Heart left ventricle (tissue), 16 donors: ENCODE measurements at regions not wholly inside any gene's neighbourhood (a gene's known extent, or its start where the extent isn't known, plus 50 kb on each side); places are given as distances from the start of the nearest gene placed in this dataset.

Source experiments
- ATAC-seq, 4 donors: fragments of 200-7000 bp; cut with Tn5 transposase; one replicate each; pipeline ENCODE4 v1.9.1; 2020 to 2022; ENCODE audit warnings: moderate library complexity in 4 of 4, mild to moderate bottlenecking in 3 of 4, moderate number of reproducible peaks in 1 of 4
- DNase-seq, 5 donors: peaks; one replicate each; pipeline ENCODE4 v3.0.0-alpha.2; 2020
- H3K27ac ChIP-seq, 12 donors: fragments of 200-600 bp; sonication (generic) in 4 of 12; one replicate each; pipeline versions ENCODE4 v1.5.0 to v1.8.0; 2016 to 2022; ENCODE audit warnings: mild to moderate bottlenecking in 2 of 12
- H3K27me3 ChIP-seq, 9 donors: fragments of 200-600 bp; sonication (generic) in 2 of 9; one replicate each; pipeline versions ENCODE4 v1.5.1 to v1.8.0; 2016 to 2022; ENCODE audit warnings: mild to moderate bottlenecking in 3 of 9
- H3K36me3 ChIP-seq, 9 donors: fragments of 200-600 bp; sonication (generic) in 2 of 9; one replicate each; pipeline versions ENCODE4 v1.5.0 to v1.8.0; 2018 to 2022; ENCODE audit warnings: mild to moderate bottlenecking in 2 of 9
- H3K4me1 ChIP-seq, 12 donors: fragments of 200-600 bp; sonication (generic) in 4 of 12; one replicate each; pipeline versions ENCODE4 v1.5.0 to v1.8.0; 2016 to 2022; ENCODE audit warnings: mild to moderate bottlenecking in 3 of 12
- H3K4me3 ChIP-seq, 12 donors: fragments of 200-600 bp; sonication (generic) in 4 of 12; one replicate each; pipeline versions ENCODE4 v1.5.0 to v1.8.0; 2017 to 2022; ENCODE audit warnings: mild to moderate bottlenecking in 9 of 12, moderate library complexity in 4 of 12
- H3K9me3 ChIP-seq, 12 donors: fragments of 200-600 bp; sonication (generic) in 4 of 12; one replicate each; pipeline versions ENCODE4 v1.5.0 to v1.8.0; 2016 to 2022; ENCODE audit warnings: mild to moderate bottlenecking in 1 of 12
- CTCF ChIP-seq, 12 donors: fragments of 200-600 bp; sonication (generic) in 4 of 12; IDR thresholded peaks; one replicate each; pipeline versions ENCODE4 v1.5.0 to v1.8.0; 2018 to 2022; ENCODE audit warnings: antibody characterized with exemption in 12 of 12, mild to moderate bottlenecking in 5 of 12
- POLR2A ChIP-seq, 2 donors: fragments of 450-650 bp; IDR thresholded peaks; one replicate each; pipeline ENCODE4 v1.6.1; 2017; ENCODE audit warnings: antibody characterized with exemption in 2 of 2, mild to moderate bottlenecking in 2 of 2, moderate library complexity in 2 of 2
- WGBS, 4 donors: extraction: QIAGEN DNeasy Blood & Tissue Kit in 2 of 4; methylation state at CpG; one replicate each; pipeline versions ENCODE4 v1.1.5 to v1.1.7; 2013 to 2018; 5-methylcytosine and 5-hydroxymethylcytosine counted together
- intact Hi-C, 10 donors: fragments of 100-400 bp; cut with DNase I; formaldehyde crosslinking; loops; one replicate each; pipeline versions ENCODE4 v1.11.1 to v1.14.2; 2022
- donor health status: ischemic (EF 13 %, LVEDD 7.1; RV severe dilation, severe dysfunction).
- donor health status: healthy with polysubstance abuse.
- donor health status: DM: no; HTN: yes; CAD: no.
- donor health status: DM: no; HTN: no; CAD: no.
- donor health status: ischemic (EF 25% LVEDD 6.9; RV normal size, moderate dysfunction).
- donor health status: ischemic (EF 25% LVEDD 5.7; RV mildly dilated, moderate dysfunction).
- donor health status: healthy.
- donor health status: DM: yes; HTN: yes; CAD: no.
- donor health status: ischemic (EF 35%, LVEDD 5.7; RV mildly dilated, moderate dysfunction).
- donor health status: nonischemic (EF 11% LVEDD 7.7; RV severe dilation, severe dysfunction).
- donor health status: DM: yes; HTN: yes; CAD: no.
- donor health status: PGD.
- donor health status: ischemic (EF 29% LVEDD 5.4; RV normal size, mild dysfunction).
- donor health status: nonischemic (EF 23%, LVEDD 6.1; RV moderate dilation, normal function).

GRCh38 chr19:16003391-16003790 lies 54.6 kb downstream of the OR10H4 start:
- 77 to 80% (median 79%) methylated on average over 3 of the region's 3 CpGs for WGBS, 4 donors
- no peak for ATAC-seq
- TF ChIP-seq POLR2A (IDR thresholded peaks at IDR 0.05), result no peak
- no peak for TF ChIP-seq CTCF (IDR thresholded peaks at IDR 0.05)
- Histone ChIP-seq H3K27me3 (no peaks in the 10 kb centered on the region), H3K4me1 (peaks cover 0 to 24% (median 0%) of the 10 kb centered on the region in 12 donors), H3K4me3 (no peak overlapping the region), H3K27ac (no peak overlapping the region), H3K36me3 (no peaks in the 10 kb centered on the region), H3K9me3 (no peaks in the 10 kb centered on the region)
- intact Hi-C loops, result no loop called here
- DNase-seq, result no peak

GRCh38 chr19:16005925-16006324 lies 57.1 kb downstream of the OR10H4 start:
- Histone ChIP-seq H3K9me3 (no peaks in the 10 kb centered on the region), H3K4me3 (no peak overlapping the region), H3K27me3 (no peaks in the 10 kb centered on the region), H3K4me1 (peaks cover 0 to 24% (median 0%) of the 10 kb centered on the region in 12 donors), H3K36me3 (no peaks in the 10 kb centered on the region), H3K27ac (no peak overlapping the region)
- ATAC-seq (no peak), DNase-seq (no peak)
- no peak for TF ChIP-seq CTCF (IDR thresholded peaks at IDR 0.05)
- no peak for TF ChIP-seq POLR2A (IDR thresholded peaks at IDR 0.05)
- WGBS, 4 donors, result 55 to 80% (median 77%) methylated on average over 3 of the region's 3 CpGs
- intact Hi-C loops, result no loop called here

GRCh38 chr19:16012552-16012951 lies 63.7 kb upstream of the TPM4 start:
- intact Hi-C loops, result no loop called here
- 89 to 94% (median 91%) methylated on average over 4 of the region's 4 CpGs for WGBS, 4 donors

GRCh38 chr19:16013181-16013850 lies 63.0 kb upstream of the TPM4 start:
- no peak for DNase-seq
- TF ChIP-seq POLR2A (IDR thresholded peaks at IDR 0.05), result no peak
- no peak for TF ChIP-seq CTCF (IDR thresholded peaks at IDR 0.05)
- intact Hi-C loops, result no loop called here
- ATAC-seq, result no peak
- Histone ChIP-seq H3K4me1 (no peaks in the 10 kb centered on the region), H3K27me3 (no peaks in the 10 kb centered on the region), H3K27ac (no peak overlapping the region), H3K36me3 (no peaks in the 10 kb centered on the region), H3K9me3 (no peaks in the 10 kb centered on the region), H3K4me3 (no peak overlapping the region)
- 92 to 96% (median 95%) methylated on average over 7 to 11 of the region's 11 CpGs for WGBS, 4 donors

More at GRCh38 chr19:16012552-16012951, 63.7 kb upstream of the TPM4 start:
- DNase-seq (no peak), ATAC-seq (no peak)
- Histone ChIP-seq H3K9me3 (no peaks in the 10 kb centered on the region), H3K27ac (no peak overlapping the region), H3K36me3 (no peaks in the 10 kb centered on the region), H3K4me3 (no peak overlapping the region), H3K27me3 (no peaks in the 10 kb centered on the region), H3K4me1 (no peaks in the 10 kb centered on the region)
- TF ChIP-seq CTCF (IDR thresholded peaks at IDR 0.05) (no peak), POLR2A (IDR thresholded peaks at IDR 0.05) (no peak)
